Mesendoderm (in vitro differentiated cells): ENCODE measurements at regions not wholly inside any gene's neighbourhood (a gene's known extent, or its start where the extent isn't known, plus 50 kb on each side); places are given as distances from the start of the nearest gene placed in this dataset.

Source experiments
- DNase-seq: peaks from one replicate; pipeline ENCODE4 v3.0.0; 2013
- H2AK5ac ChIP-seq: 2 replicates; pipeline ENCODE4 v1.6.1; 2013; ENCODE audit warnings: low read length, inconsistent platforms
- H2BK120ac ChIP-seq: 2 replicates; pipeline ENCODE4 v1.6.1; 2013; ENCODE audit warnings: low read depth, mild to moderate bottlenecking, low read length, moderate library complexity, mixed read lengths
- H2BK15ac ChIP-seq: replicated peaks from 2 replicates; pipeline ENCODE4 v1.6.1; 2013; ENCODE audit warnings: low read depth, mild to moderate bottlenecking, moderate library complexity
- H2BK5ac ChIP-seq: 2 replicates; pipeline ENCODE4 v1.6.1; 2013; ENCODE audit warnings: low read length, inconsistent platforms
- H3K18ac ChIP-seq: 2 replicates; pipeline ENCODE4 v1.6.1; 2013; ENCODE audit warnings: mild to moderate bottlenecking, low read length, mixed read lengths
- H3K23ac ChIP-seq: one replicate; pipeline ENCODE4 v1.6.1; 2013; ENCODE audit warnings: low read length
- H3K27ac ChIP-seq: 2 replicates; pipeline ENCODE4 v1.5.1; 2013; ENCODE audit warnings: low read depth, mild to moderate bottlenecking, inconsistent platforms, low read length, moderate library complexity
- H3K27me3 ChIP-seq: 2 replicates; pipeline ENCODE4 v1.6.1; 2013; ENCODE audit warnings: low read length, control low read depth, mild to moderate bottlenecking, inconsistent platforms; ENCODE audit not compliant: insufficient read depth, poor library complexity
- H3K36me3 ChIP-seq: 2 replicates; pipeline ENCODE4 v1.6.1; 2013; ENCODE audit warnings: low read length, inconsistent platforms; ENCODE audit not compliant: control insufficient read depth, insufficient read depth
- H3K4ac ChIP-seq: one replicate; pipeline ENCODE4 v1.6.1; 2013; ENCODE audit warnings: low read depth, mild to moderate bottlenecking, low read length, moderate library complexity
- H3K4me1 ChIP-seq: 2 replicates; pipeline ENCODE4 v1.6.1; 2013; ENCODE audit warnings: low read depth, low read length, inconsistent platforms; ENCODE audit not compliant: control insufficient read depth
- H3K4me2 ChIP-seq: 2 replicates; pipeline ENCODE4 v1.6.1; 2013; ENCODE audit warnings: low read length
- H3K4me3 ChIP-seq: 2 replicates; pipeline ENCODE4 v1.5.1; 2013; ENCODE audit warnings: mild to moderate bottlenecking, low read length
- H3K56ac ChIP-seq: one replicate; pipeline ENCODE4 v1.6.1; 2013; ENCODE audit warnings: low read length
- H3K79me1 ChIP-seq: 2 replicates; pipeline ENCODE4 v1.6.1; 2013; ENCODE audit warnings: low read length, inconsistent platforms
- H3K79me2 ChIP-seq: 2 replicates; pipeline ENCODE4 v1.6.1; 2013; ENCODE audit warnings: mild to moderate bottlenecking, low read length; ENCODE audit not compliant: control insufficient read depth, insufficient read depth
- H3K9ac ChIP-seq: 2 replicates; pipeline ENCODE4 v1.6.1; 2013; ENCODE audit warnings: low read length, inconsistent platforms
- H4K5ac ChIP-seq: one replicate; pipeline ENCODE4 v1.6.1; 2013; ENCODE audit warnings: low read length
- H4K8ac ChIP-seq: one replicate; pipeline ENCODE4 v1.6.1; 2013; ENCODE audit warnings: low read depth, mild to moderate bottlenecking, control low read depth, low read length, moderate library complexity
- WGBS: extraction: QIAGEN DNeasy Blood & Tissue Kit; methylation state at CpG from one replicate; pipeline ENCODE4 v1.1.7; 2013; ENCODE audit warnings: low lambda C conversion rate, missing lambda C conversion rate; ENCODE audit not compliant: insufficient coverage; ENCODE audit errors: extremely low coverage; 5-methylcytosine and 5-hydroxymethylcytosine counted together

GRCh38 chr6:81570681-81571080 lies 181.8 kb downstream of the TENT5A start:
- WGBS: no CpG with 5 or more reads among the region's 1 CpG

DNA sequence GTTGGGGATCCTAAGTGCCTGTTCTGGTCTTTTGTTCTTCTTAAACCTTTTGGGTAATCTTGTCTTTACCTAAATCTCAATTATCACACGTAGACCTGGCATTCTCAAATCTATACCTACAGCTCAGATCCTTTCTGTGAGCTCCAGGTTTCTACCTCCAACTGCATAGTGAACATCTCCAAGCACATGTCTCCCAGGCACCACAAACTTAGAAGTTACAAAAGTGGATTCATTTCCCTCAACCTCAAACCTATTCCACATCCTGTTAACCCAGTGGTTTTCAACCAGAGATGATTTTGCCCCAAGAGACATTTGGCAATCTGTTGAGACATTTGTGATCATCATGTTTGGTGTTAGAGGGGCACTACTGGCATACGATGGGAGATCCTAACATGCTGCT lies 183.5 kb downstream of the TENT5A start:
- Histone ChIP-seq H3K23ac (no peak overlapping the region), H3K56ac (no peak overlapping the region), H3K18ac (no peak overlapping the region), H2BK5ac (no peak overlapping the region), H3K36me3 (no peaks in the 10 kb centered on the region), H4K8ac (no peak overlapping the region), H2BK120ac (no peak overlapping the region), H2AK5ac (no peak overlapping the region), H3K4me2 (no peak overlapping the region), H4K5ac (no peak overlapping the region), H3K79me1 (no peaks in the 10 kb centered on the region), H3K27ac (no peak overlapping the region), H3K4me1 (no peaks in the 10 kb centered on the region), H3K79me2 (no peaks in the 10 kb centered on the region), H3K4me3 (no peak overlapping the region), H2BK15ac (no peak overlapping the region), H3K9ac (no peak overlapping the region), H3K27me3 (no peaks in the 10 kb centered on the region), H3K4ac (no peak overlapping the region)
- DNase-seq: no peak
- WGBS: no CpG with 5 or more reads among the region's 2 CpGs

More at GRCh38 chr6:81570681-81571080, 181.8 kb downstream of the TENT5A start:
- Histone ChIP-seq H3K56ac (no peak overlapping the region), H3K36me3 (no peaks in the 10 kb centered on the region), H3K4ac (no peak overlapping the region), H3K18ac (no peak overlapping the region), H4K8ac (no peak overlapping the region), H3K79me2 (no peaks in the 10 kb centered on the region), H3K27ac (no peak overlapping the region), H3K79me1 (no peaks in the 10 kb centered on the region), H3K9ac (no peak overlapping the region), H3K4me2 (no peak overlapping the region), H3K27me3 (no peaks in the 10 kb centered on the region), H2AK5ac (no peak overlapping the region), H4K5ac (no peak overlapping the region), H2BK120ac (no peak overlapping the region), H3K23ac (no peak overlapping the region), H2BK15ac (no peak overlapping the region), H2BK5ac (no peak overlapping the region), H3K4me3 (no peak overlapping the region), H3K4me1 (no peaks in the 10 kb centered on the region)
- no peak for DNase-seq

- no peak overlapping the region for H3K4ac ChIP-seq
- H3K4me2 ChIP-seq: no peak overlapping the region
- no peak overlapping the region for H2BK5ac ChIP-seq
- no peaks in the 10 kb centered on the region for H3K4me1 ChIP-seq
- no peaks in the 10 kb centered on the region for H3K79me1 ChIP-seq
- H3K23ac ChIP-seq: no peak overlapping the region
- H4K5ac ChIP-seq: no peak overlapping the region
- H3K18ac ChIP-seq: no peak overlapping the region
- no peak overlapping the region for H3K56ac ChIP-seq
- H2BK15ac ChIP-seq: no peak overlapping the region
- H3K9ac ChIP-seq: no peak overlapping the region
- WGBS: no CpG with 5 or more reads among the region's 2 CpGs
- H3K36me3 ChIP-seq: no peaks in the 10 kb centered on the region
- no peak overlapping the region for H2AK5ac ChIP-seq
- H2BK120ac ChIP-seq: no peak overlapping the region
- H3K27ac ChIP-seq: no peak overlapping the region
- H3K27me3 ChIP-seq: no peaks in the 10 kb centered on the region
- no peak overlapping the region for H3K4me3 ChIP-seq
- peak; percentile 57 for DNase-seq
- no peaks in the 10 kb centered on the region for H3K79me2 ChIP-seq
- no peak overlapping the region for H4K8ac ChIP-seq
Measured at GRCh38 chr6:81565071-81565470, 187.4 kb downstream of the TENT5A start.

DNA sequence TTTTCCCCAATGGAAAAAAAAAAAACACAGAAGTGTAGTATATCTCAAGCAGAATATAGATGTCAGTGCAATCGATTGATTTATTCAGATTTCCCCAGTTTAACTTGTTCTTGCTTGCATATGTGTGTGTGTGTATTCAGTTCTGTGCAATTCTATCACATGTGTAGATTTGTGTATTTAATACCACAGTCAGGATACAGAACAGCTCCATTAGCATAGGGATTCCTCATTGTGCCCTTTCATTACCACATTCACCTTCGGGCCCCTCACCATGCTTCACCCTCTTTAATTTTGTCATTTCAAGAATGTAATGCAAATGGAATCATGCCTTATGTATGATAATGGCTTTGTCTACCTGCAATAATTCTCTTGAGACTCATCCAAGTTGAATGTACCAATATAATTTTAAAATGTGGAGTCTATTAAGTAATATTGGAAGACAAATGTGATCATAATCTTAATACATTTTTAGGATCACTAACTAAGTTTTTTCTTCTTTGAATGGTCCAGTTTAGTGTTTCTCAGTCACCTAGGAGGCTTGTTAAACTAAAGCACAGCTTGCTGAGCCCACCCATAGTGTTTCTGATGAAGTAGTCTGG lies 187.9 kb downstream of the TENT5A start:
- H3K56ac ChIP-seq: no peak overlapping the region
- H3K4me2 ChIP-seq: no peak overlapping the region
- H3K4me3 ChIP-seq: no peak overlapping the region
- no peak overlapping the region for H2BK120ac ChIP-seq
- H3K27me3 ChIP-seq: no peaks in the 10 kb centered on the region
- no peak overlapping the region for H3K9ac ChIP-seq
- no peak overlapping the region for H3K4ac ChIP-seq
- WGBS: no CpG with 5 or more reads among the region's 2 CpGs
- H3K36me3 ChIP-seq: no peaks in the 10 kb centered on the region
- H3K18ac ChIP-seq: no peak overlapping the region
- no peak overlapping the region for H4K5ac ChIP-seq
- peak; percentile 46 for DNase-seq
- H4K8ac ChIP-seq: no peak overlapping the region
- no peaks in the 10 kb centered on the region for H3K79me1 ChIP-seq
- no peak overlapping the region for H2BK5ac ChIP-seq
- H3K23ac ChIP-seq: no peak overlapping the region
- H3K27ac ChIP-seq: no peak overlapping the region
- no peak overlapping the region for H2BK15ac ChIP-seq
- no peaks in the 10 kb centered on the region for H3K79me2 ChIP-seq
- H2AK5ac ChIP-seq: no peak overlapping the region
- no peaks in the 10 kb centered on the region for H3K4me1 ChIP-seq

DNA sequence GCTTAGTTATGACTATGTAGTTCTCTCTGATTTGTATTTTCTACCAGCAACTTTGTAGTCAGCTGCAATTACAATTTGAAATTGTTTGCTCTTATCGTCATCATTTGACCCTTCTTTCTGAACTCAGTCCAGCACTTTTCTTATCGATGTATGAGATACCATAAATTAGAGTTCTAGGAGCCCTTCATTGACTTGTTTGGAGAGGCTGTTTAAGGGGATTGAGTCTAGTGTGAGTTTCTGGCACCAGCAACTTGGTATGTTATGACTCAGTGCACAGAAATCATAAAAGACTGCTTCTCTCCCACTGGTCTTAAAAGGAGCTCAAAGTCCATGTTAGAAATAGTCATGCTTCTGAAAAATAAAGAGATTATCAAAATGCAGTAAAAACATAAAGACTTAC lies 190.3 kb downstream of the TENT5A start:
- Histone ChIP-seq H4K5ac (no peak overlapping the region), H3K79me2 (no peaks in the 10 kb centered on the region), H3K23ac (no peak overlapping the region), H3K36me3 (no peaks in the 10 kb centered on the region), H3K4me1 (no peaks in the 10 kb centered on the region), H3K79me1 (no peaks in the 10 kb centered on the region), H3K18ac (no peak overlapping the region), H3K9ac (no peak overlapping the region), H2BK120ac (no peak overlapping the region), H4K8ac (no peak overlapping the region), H3K56ac (no peak overlapping the region), H2BK15ac (no peak overlapping the region), H2BK5ac (no peak overlapping the region), H3K4me2 (no peak overlapping the region), H3K4me3 (no peak overlapping the region), H2AK5ac (no peak overlapping the region), H3K4ac (no peak overlapping the region), H3K27ac (no peak overlapping the region), H3K27me3 (no peaks in the 10 kb centered on the region)
- no peak for DNase-seq
- WGBS: no CpG with 5 or more reads among the region's 2 CpGs

DNA sequence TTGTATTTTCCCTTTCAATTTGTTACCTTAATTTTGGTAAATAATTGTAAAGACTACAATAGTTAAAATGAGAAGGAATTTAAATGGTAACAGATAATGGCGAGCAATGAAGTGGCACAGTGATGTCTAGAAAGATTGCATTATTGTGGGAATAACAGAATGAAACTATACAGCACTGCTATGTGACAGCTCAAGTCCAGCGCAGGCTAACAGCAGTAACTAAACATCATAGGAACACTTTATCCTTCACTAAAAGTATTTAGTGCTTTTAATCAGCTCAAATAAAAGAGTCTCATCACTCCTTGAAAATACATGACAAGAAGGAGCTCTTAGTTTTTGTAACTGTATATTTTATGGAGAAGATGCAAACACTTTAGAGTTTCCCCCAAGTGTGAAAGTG lies 190.8 kb downstream of the TENT5A start:
- no peak overlapping the region for H2BK5ac ChIP-seq
- no peak overlapping the region for H3K4me3 ChIP-seq

More for the DNA sequence above, 190.8 kb downstream of the TENT5A start:
- no peak overlapping the region for H3K27ac ChIP-seq
- no peaks in the 10 kb centered on the region for H3K79me2 ChIP-seq
- H3K4me2 ChIP-seq: no peak overlapping the region
- H3K9ac ChIP-seq: no peak overlapping the region
- H3K18ac ChIP-seq: no peak overlapping the region
- no peaks in the 10 kb centered on the region for H3K4me1 ChIP-seq
- H3K27me3 ChIP-seq: no peaks in the 10 kb centered on the region
- no peak overlapping the region for H2BK15ac ChIP-seq
- H2BK120ac ChIP-seq: no peak overlapping the region
- no peaks in the 10 kb centered on the region for H3K36me3 ChIP-seq
- H3K79me1 ChIP-seq: no peaks in the 10 kb centered on the region
- no peak overlapping the region for H4K5ac ChIP-seq
- H2AK5ac ChIP-seq: no peak overlapping the region
- no peak overlapping the region for H3K4ac ChIP-seq
- no peak overlapping the region for H3K23ac ChIP-seq
- H3K56ac ChIP-seq: no peak overlapping the region
- DNase-seq: no peak
- 100% methylated on average over 1 of the region's 2 CpGs for WGBS
- no peak overlapping the region for H4K8ac ChIP-seq
